Fibroblast of lung (primary cell): ENCODE measurements at regions not wholly inside any gene's neighbourhood (a gene's known extent, or its start where the extent isn't known, plus 50 kb on each side); places are given as distances from the start of the nearest gene placed in this dataset.

Source experiments
- CTCF ChIP-seq, 2 donors: IDR thresholded peaks in 1 of 2; conservative IDR thresholded peaks in 1 of 2; 1 replicate in 1 of 2; 2 replicates in 1 of 2; pipeline ENCODE4 v1.5.1; 2011 to 2012; ENCODE audit warnings: low read length in 2 of 2, control low read depth in 1 of 2, inconsistent platforms in 1 of 2, low read depth in 1 of 2, mild to moderate bottlenecking in 1 of 2
- EZH2 ChIP-seq: IDR thresholded peaks from 2 replicates; pipeline ENCODE4 v1.5.1; 2012; ENCODE audit warnings: low read length, control low read depth, mild to moderate bottlenecking; ENCODE audit errors: missing control alignments

- TF ChIP-seq CTCF (conservative IDR thresholded peaks at IDR 0.05 in 1 of 2, IDR thresholded peaks at IDR 0.05 in 1 of 2; ENCODE audit: low read depth in 1 of 2, low read length in 2 of 2) (no peak), EZH2 (no peak)
Observed at GRCh38 chr13:109880371-109881346, 94.3 kb upstream of the IRS2 start.
